DOHH2 (cell line): ENCODE measurements at regions not wholly inside any gene's neighbourhood (a gene's known extent, or its start where the extent isn't known, plus 50 kb on each side); places are given as distances from the start of the nearest gene placed in this dataset.
A peak's percentile ranks its signal among the peaks of the same experiment; 100 is the strongest.

ENCODE experiments used
- H3F3A ChIP-seq: fragments of 200-600 bp; sonication (generic), shearing (Covaris generic); 2 replicates; pipeline ENCODE4 v1.6.0; 2016; ENCODE audit warnings: antibody characterized with exemption, mild to moderate bottlenecking; ENCODE audit not compliant: control insufficient read depth, insufficient read depth
- H3K27ac ChIP-seq: fragments of 200-600 bp; sonication (generic); 2 replicates; pipeline ENCODE4 v1.5.1; 2014; ENCODE audit warnings: low read depth, mild to moderate bottlenecking, low read length, moderate library complexity
- H3K27me3 ChIP-seq: fragments of 200-600 bp; sonication (generic); 2 replicates; pipeline ENCODE4 v1.6.1; 2014; ENCODE audit warnings: mild to moderate bottlenecking, low read length, mixed read lengths; ENCODE audit not compliant: control insufficient read depth
- H3K36me3 ChIP-seq: fragments of 200-600 bp; sonication (generic); 2 replicates; pipeline ENCODE4 v1.6.1; 2014; ENCODE audit warnings: mild to moderate bottlenecking, low read length, moderate library complexity, mixed read lengths; ENCODE audit not compliant: control insufficient read depth
- H3K4me1 ChIP-seq: fragments of 200-600 bp; sonication (generic); 2 replicates; pipeline ENCODE4 v1.6.1; 2014; ENCODE audit warnings: mild to moderate bottlenecking, low read length, mixed read lengths; ENCODE audit not compliant: control insufficient read depth
- H3K4me2 ChIP-seq: fragments of 200-600 bp; sonication (generic); 2 replicates; pipeline ENCODE4 v1.6.0; 2014; ENCODE audit warnings: mild to moderate bottlenecking, low read length, moderate library complexity
- H3K4me3 ChIP-seq: fragments of 200-600 bp; sonication (generic); 2 replicates; pipeline ENCODE4 v1.5.1; 2014; ENCODE audit warnings: mild to moderate bottlenecking, low read length, mixed read lengths
- H3K79me2 ChIP-seq: fragments of 200-600 bp; sonication (generic); 2 replicates; pipeline ENCODE4 v1.6.1; 2014; ENCODE audit warnings: mild to moderate bottlenecking, low read length, mixed read lengths; ENCODE audit not compliant: control insufficient read depth
- H3K9me2 ChIP-seq: fragments of 200-600 bp; sonication (generic); replicated peaks from 2 replicates; pipeline ENCODE4 v1.6.1; 2014; ENCODE audit warnings: mild to moderate bottlenecking, low read length, mixed read lengths; ENCODE audit not compliant: control insufficient read depth
- H3K9me3 ChIP-seq: fragments of 200-600 bp; sonication (generic); 2 replicates; pipeline ENCODE4 v1.6.1; 2014; ENCODE audit warnings: antibody characterized with exemption, low read length, mixed read lengths; ENCODE audit not compliant: control insufficient read depth, insufficient read depth
- H4K20me1 ChIP-seq: fragments of 200-600 bp; sonication (generic); 2 replicates; pipeline ENCODE4 v1.6.0; 2014; ENCODE audit warnings: low read depth, mild to moderate bottlenecking, antibody characterized with exemption, low read length, moderate library complexity; ENCODE audit not compliant: control insufficient read depth, insufficient read depth
- EZH2phosphoT487 ChIP-seq: fragments of 200-600 bp; sonication (generic); IDR thresholded peaks from 2 replicates; pipeline ENCODE4 v1.6.1; 2017; ENCODE audit warnings: borderline replicate concordance, mild to moderate bottlenecking, antibody characterized with exemption, low read length, moderate library complexity, mixed read lengths
- TF ChIP-seq, protein P1 (sequence below): fragments of 200-600 bp; sonication (generic); IDR thresholded peaks from one replicate; pipeline ENCODE4 v1.5.1; 2014; ENCODE audit warnings: antibody characterized with exemption, mild to moderate bottlenecking, low read depth, low read length; ENCODE audit not compliant: poor library complexity, severe bottlenecking

DNA sequence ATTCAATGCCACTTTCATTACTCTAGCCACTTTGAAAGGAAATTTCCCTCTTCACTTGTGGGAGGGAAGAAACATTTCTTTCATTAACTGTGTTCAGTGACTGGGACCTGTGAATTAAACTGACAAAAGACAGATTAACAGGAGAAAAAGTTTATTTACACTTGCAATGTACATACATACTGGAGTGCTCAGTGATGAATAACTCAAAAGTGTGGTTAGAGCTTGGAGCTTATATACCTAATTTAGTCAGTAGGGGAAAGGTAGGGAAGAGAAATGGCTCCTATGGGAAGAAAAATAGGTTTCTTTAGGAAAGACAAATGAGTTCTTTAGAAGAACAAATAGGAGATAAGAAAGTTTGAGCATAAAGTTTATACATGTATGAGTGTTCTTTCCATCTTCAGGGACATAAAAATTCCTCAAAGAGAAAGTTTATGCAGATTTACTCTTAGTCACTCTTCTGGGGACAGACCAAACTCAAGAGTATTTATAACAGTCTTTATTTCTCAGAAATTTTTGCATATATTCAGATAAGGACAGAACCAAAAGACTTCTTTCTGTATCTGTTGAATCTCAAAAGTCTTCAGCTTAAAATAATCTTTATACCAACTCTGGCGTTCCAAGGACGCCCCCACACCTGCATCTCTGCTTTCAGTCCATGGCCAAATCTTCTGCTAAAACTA is 120.0 kb upstream of the RAI14 start:
- Histone ChIP-seq H3K27me3 (peaks cover 6% of the 10 kb centered on the region), H3K4me1 (no peaks in the 10 kb centered on the region), H3F3A (no peaks in the 10 kb centered on the region), H3K4me3 (no peak overlapping the region), H4K20me1 (no peaks in the 10 kb centered on the region), H3K79me2 (no peaks in the 10 kb centered on the region), H3K9me2 (no peaks in the 10 kb centered on the region), H3K9me3 (no peaks in the 10 kb centered on the region), H3K36me3 (no peaks in the 10 kb centered on the region), H3K27ac (no peak overlapping the region), H3K4me2 (no peak overlapping the region)
- TF ChIP-seq, protein P1, sequence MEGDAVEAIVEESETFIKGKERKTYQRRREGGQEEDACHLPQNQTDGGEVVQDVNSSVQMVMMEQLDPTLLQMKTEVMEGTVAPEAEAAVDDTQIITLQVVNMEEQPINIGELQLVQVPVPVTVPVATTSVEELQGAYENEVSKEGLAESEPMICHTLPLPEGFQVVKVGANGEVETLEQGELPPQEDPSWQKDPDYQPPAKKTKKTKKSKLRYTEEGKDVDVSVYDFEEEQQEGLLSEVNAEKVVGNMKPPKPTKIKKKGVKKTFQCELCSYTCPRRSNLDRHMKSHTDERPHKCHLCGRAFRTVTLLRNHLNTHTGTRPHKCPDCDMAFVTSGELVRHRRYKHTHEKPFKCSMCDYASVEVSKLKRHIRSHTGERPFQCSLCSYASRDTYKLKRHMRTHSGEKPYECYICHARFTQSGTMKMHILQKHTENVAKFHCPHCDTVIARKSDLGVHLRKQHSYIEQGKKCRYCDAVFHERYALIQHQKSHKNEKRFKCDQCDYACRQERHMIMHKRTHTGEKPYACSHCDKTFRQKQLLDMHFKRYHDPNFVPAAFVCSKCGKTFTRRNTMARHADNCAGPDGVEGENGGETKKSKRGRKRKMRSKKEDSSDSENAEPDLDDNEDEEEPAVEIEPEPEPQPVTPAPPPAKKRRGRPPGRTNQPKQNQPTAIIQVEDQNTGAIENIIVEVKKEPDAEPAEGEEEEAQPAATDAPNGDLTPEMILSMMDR: no peak
- no peak for TF ChIP-seq EZH2phosphoT487

DNA sequence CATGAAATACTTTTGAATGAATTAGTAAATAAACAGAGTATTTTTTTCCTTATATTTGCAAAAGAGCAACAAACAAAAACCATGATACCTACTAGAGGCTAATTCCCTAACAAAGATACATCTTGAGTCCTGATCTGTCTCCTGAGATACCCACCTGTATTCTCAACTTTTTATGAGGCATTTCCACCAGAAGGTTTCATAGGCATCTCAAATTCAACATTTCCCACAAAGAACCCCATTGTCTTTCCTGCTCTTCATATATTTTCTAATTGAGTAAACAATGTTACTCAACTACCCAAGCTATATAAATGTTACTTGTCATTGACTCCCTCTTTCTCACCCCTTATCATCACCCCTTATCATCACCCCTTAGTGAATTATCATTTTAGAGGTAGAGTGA is 119.4 kb upstream of the RAI14 start:
- no peaks in the 10 kb centered on the region for H3K9me2 ChIP-seq
- H4K20me1 ChIP-seq: no peaks in the 10 kb centered on the region
- no peaks in the 10 kb centered on the region for H3F3A ChIP-seq
- H3K36me3 ChIP-seq: no peaks in the 10 kb centered on the region
- TF ChIP-seq, protein P1: no peak
- TF ChIP-seq EZH2phosphoT487: no peak
- H3K4me1 ChIP-seq: no peaks in the 10 kb centered on the region
- peaks cover 6% of the 10 kb centered on the region for H3K27me3 ChIP-seq
- H3K9me3 ChIP-seq: no peaks in the 10 kb centered on the region
- no peak overlapping the region for H3K4me3 ChIP-seq
- no peak overlapping the region for H3K27ac ChIP-seq
- H3K4me2 ChIP-seq: no peak overlapping the region
- no peaks in the 10 kb centered on the region for H3K79me2 ChIP-seq

DNA sequence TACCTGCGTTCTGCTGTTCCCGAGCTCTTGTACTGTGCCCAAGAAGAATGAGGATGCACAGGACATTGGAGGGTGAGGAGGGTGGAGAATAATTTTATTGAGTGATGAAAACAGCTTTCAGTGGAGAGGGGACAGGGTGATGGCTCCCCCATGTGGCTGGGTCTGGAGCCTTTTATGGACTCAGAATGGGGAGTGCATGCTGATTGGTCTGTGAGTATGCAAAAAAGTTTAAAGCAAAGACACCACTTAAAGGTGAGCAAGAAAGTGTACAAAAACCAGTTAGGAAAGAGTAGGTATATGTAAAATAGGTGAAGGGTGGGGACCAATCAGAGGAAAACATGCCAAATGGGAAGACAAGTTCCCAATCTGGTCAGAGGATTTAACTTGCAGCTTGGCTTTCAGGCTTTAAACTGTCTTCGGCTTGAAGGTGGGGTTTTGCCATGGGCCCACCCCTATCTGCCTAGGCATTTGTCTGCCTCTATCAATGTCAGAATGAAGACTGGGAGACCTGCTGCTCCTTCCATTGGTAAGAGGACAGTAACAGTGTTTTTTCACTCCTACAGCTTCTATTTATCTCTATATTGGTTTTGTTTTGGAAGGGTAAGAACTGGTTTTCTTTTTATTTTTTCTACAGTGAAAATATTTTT is 118.0 kb upstream of the RAI14 start:
- Histone ChIP-seq H3K4me1 (no peaks in the 10 kb centered on the region), H3K36me3 (no peaks in the 10 kb centered on the region), H3F3A (no peaks in the 10 kb centered on the region), H3K4me2 (no peak overlapping the region), H3K27me3 (peaks cover 6% of the 10 kb centered on the region), H3K79me2 (no peaks in the 10 kb centered on the region), H3K4me3 (no peak overlapping the region), H3K27ac (no peak overlapping the region), H3K9me3 (no peaks in the 10 kb centered on the region), H4K20me1 (no peaks in the 10 kb centered on the region), H3K9me2 (no peaks in the 10 kb centered on the region)
- TF ChIP-seq, protein P1: peak; percentile 32
- TF ChIP-seq EZH2phosphoT487: no peak
